ENCODE measurements at regions not wholly inside any gene's neighbourhood (a gene's known extent, or its start where the extent isn't known, plus 50 kb on each side); places are given as distances from the start of the nearest gene placed in this dataset.

GRCh38 chr2:162928356-162928755 lies 89.8 kb upstream of the KCNH7 start:
- TF ChIP-seq CTCF (IDR thresholded peaks at IDR 0.05; ENCODE audit: low read length, missing control alignments) = no peak
- DNase-seq (ENCODE audit: low read depth) = no peak
- H3K4me3 ChIP-seq (replicated peaks; ENCODE audit: low read depth, low read length) = no peak overlapping the region

- no peak for DNase-seq (ENCODE audit: low read depth)
- no peak for TF ChIP-seq CTCF (IDR thresholded peaks at IDR 0.05; ENCODE audit: low read length, missing control alignments)
- no peak overlapping the region for H3K4me3 ChIP-seq (replicated peaks; ENCODE audit: low read depth, low read length)
These were observed 88.3 kb upstream of the KCNH7 start for GRCh38 chr2:162926907-162927306.

DNA sequence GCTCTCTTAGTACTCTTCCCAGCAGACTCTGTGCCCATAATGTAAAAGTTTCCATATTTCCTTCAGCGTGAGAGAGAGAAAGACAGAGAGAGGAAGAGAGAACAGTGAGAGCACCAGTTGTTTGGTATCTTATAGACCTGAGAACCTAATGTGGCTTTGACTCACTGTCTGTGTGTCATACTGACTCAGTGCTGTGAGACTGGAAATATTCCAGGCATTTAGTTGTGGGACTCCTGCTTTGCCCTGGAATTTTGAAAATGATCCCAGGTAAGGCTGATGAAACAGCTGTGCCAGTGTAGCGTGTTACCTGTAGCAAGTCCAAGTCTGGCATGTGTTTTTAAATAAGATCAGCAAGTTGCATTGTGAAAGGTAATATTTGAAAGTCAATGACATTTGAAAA lies 87.9 kb upstream of the KCNH7 start:
- peak; percentile 8 for DNase-seq (ENCODE audit: low read depth)
- TF ChIP-seq CTCF (IDR thresholded peaks at IDR 0.05; ENCODE audit: low read length, missing control alignments) = no peak
- H3K4me3 ChIP-seq (replicated peaks; ENCODE audit: low read depth, low read length) = no peak overlapping the region

DNA sequence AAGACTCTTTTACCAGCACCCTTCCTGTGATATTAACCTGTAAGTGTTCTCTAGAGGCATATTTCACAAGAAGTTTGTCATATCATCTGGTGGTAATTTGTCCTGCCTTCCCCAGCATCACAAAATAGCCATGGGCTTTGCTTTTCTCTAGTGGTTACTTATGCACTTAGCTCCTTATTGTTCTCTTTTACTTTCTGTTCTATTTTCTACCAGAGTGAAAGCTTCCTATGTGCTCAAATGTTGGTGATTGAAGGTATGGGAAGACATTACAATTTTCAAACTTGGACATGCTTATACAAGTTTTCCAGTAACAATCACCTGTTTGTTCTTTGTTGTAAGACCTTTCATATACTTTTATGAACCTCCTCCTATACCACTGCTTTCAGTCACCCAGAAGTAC lies 87.0 kb upstream of the KCNH7 start:
- no peak overlapping the region for H3K4me3 ChIP-seq (replicated peaks; ENCODE audit: low read depth, low read length)
- no peak for TF ChIP-seq CTCF (IDR thresholded peaks at IDR 0.05; ENCODE audit: low read length, missing control alignments)
- DNase-seq (ENCODE audit: low read depth) = no peak

GRCh38 chr2:162919111-162919510 lies 80.5 kb upstream of the KCNH7 start:
- TF ChIP-seq CTCF (IDR thresholded peaks at IDR 0.05; ENCODE audit: low read length, missing control alignments) = no peak
- peak; percentile 10 for DNase-seq (ENCODE audit: low read depth)
- no peak overlapping the region for H3K4me3 ChIP-seq (replicated peaks; ENCODE audit: low read depth, low read length)

- no peak overlapping the region for H3K4me3 ChIP-seq (replicated peaks; ENCODE audit: low read depth, low read length)
- no peak for DNase-seq (ENCODE audit: low read depth)
- TF ChIP-seq CTCF (IDR thresholded peaks at IDR 0.05; ENCODE audit: low read length, missing control alignments) = no peak
These were observed 79.1 kb upstream of the KCNH7 start for GRCh38 chr2:162917626-162918025.

GRCh38 chr2:162916286-162916801 lies 77.8 kb upstream of the KCNH7 start:
- no peak for DNase-seq (ENCODE audit: low read depth)
- no peak for TF ChIP-seq CTCF (IDR thresholded peaks at IDR 0.05; ENCODE audit: low read length, missing control alignments)
- H3K4me3 ChIP-seq (replicated peaks; ENCODE audit: low read depth, low read length) = no peak overlapping the region
